ENCODE measurements at regions not wholly inside any gene's neighbourhood (a gene's known extent, or its start where the extent isn't known, plus 50 kb on each side); places are given as distances from the start of the nearest gene placed in this dataset.

GRCh38 chr2:144950899-144951560, 431.1 kb upstream of the ZEB2 start:
- ChIA-PET POLR2A (no interaction called here), CTCF (interaction anchor here (0.6 kb wide), 1 partner anchor 983 kb away, joined by 3 read pairs; no protein-coding TSS in a partner anchor)
- no TSS peak for BruUV-seq (replicated peaks)
- no peaks in the 10 kb centered on the region for H3K9me3 ChIP-seq (ENCODE audit: control insufficient read depth, insufficient read depth, low read depth, low read length)
- intact Hi-C loops (cut with micrococcal nuclease; ENCODE audit: unreplicated experiment) (no loop called here), in situ Hi-C loops (cut with HindIII; ENCODE audit: low pct_unique_long_range_greater_than_20kb, low sequenced_read_pairs) (no loop called here)
- no peak overlapping the region for H3K27ac ChIP-seq (ENCODE audit: low read length)
- DNase-seq (ENCODE audit: low read depth, low spot score) (no peak), ATAC-seq (no peak)
- H3K4me1 ChIP-seq (ENCODE audit: control insufficient read depth, insufficient read depth, low read length), result no peaks in the 10 kb centered on the region
- no peaks in the 10 kb centered on the region for H3K27me3 ChIP-seq (ENCODE audit: control insufficient read depth, insufficient read depth, low read length)
- no peak overlapping the region for H3K4me3 ChIP-seq (ENCODE audit: low read depth in 2 of 2, low read length in 2 of 2)
- TF ChIP-seq REST (IDR thresholded peaks at IDR 0.05; ENCODE audit: insufficient read depth in 1 of 2, low read depth in 2 of 2, low read length in 1 of 2) (no peak), SIN3A (IDR thresholded peaks at IDR 0.05; ENCODE audit: borderline replicate concordance, insufficient read depth, low read depth, low read length) (no peak), POLR2AphosphoS5 (IDR thresholded peaks at IDR 0.05; ENCODE audit: low read depth, low read length) (no peak), TCF7L2 (IDR thresholded peaks at IDR 0.05; ENCODE audit: low read depth, low read length) (no peak)
- TF ChIP-seq, protein P1, sequence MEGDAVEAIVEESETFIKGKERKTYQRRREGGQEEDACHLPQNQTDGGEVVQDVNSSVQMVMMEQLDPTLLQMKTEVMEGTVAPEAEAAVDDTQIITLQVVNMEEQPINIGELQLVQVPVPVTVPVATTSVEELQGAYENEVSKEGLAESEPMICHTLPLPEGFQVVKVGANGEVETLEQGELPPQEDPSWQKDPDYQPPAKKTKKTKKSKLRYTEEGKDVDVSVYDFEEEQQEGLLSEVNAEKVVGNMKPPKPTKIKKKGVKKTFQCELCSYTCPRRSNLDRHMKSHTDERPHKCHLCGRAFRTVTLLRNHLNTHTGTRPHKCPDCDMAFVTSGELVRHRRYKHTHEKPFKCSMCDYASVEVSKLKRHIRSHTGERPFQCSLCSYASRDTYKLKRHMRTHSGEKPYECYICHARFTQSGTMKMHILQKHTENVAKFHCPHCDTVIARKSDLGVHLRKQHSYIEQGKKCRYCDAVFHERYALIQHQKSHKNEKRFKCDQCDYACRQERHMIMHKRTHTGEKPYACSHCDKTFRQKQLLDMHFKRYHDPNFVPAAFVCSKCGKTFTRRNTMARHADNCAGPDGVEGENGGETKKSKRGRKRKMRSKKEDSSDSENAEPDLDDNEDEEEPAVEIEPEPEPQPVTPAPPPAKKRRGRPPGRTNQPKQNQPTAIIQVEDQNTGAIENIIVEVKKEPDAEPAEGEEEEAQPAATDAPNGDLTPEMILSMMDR (IDR thresholded peaks at IDR 0.05), result no peak
- no peaks in the 10 kb centered on the region for H3K36me3 ChIP-seq (ENCODE audit: control insufficient read depth, insufficient read depth, low read length)

DNA sequence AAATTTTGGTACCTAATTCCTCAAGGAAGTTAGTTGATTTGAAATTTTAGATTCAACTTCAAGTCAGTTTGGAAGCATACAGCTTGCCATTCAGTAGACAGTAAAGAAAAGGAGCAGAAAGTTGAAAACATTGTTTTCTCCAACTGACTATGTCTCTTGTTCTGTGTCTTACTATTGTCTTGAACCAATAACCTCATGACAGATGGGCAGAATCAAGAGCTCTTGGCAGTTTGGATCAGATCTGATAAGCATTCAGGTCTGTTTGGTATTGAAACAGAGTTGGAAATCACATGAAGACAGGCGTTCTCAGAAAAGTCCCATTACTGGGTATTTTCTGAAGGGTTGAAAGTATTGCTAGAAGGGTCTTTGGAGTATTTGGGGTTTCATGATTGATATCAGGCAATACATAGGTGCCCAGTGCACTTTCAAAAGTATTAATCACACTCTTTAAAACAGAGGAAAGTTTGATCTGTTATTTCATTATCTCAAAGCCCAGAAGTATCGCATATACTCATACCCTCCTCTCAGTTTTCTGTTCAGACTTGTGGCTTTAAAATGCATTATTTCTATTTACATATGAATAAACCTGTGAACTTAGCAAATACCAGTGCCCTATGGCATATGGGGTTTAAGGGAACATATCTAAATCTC, 428.4 kb upstream of the ZEB2 start:
- CTCF ChIA-PET, result no interaction called here
- intact Hi-C loops (cut with micrococcal nuclease; ENCODE audit: unreplicated experiment), result no loop called here
- DNase-seq (ENCODE audit: low read depth, low spot score) (no peak), ATAC-seq (no peak)
- no peaks in the 10 kb centered on the region for H3K36me3 ChIP-seq (ENCODE audit: control insufficient read depth, insufficient read depth, low read length)
- POLR2A ChIA-PET, result no interaction called here
- no peaks in the 10 kb centered on the region for H3K4me1 ChIP-seq (ENCODE audit: control insufficient read depth, insufficient read depth, low read length)
- no peak overlapping the region for H3K27ac ChIP-seq (ENCODE audit: low read length)
- H3K9me3 ChIP-seq (ENCODE audit: control insufficient read depth, insufficient read depth, low read depth, low read length), result no peaks in the 10 kb centered on the region
- no TSS peak for BruUV-seq (replicated peaks)
- H3K4me3 ChIP-seq (ENCODE audit: low read depth in 2 of 2, low read length in 2 of 2), result no peak overlapping the region
- in situ Hi-C loops (cut with HindIII; ENCODE audit: low pct_unique_long_range_greater_than_20kb, low sequenced_read_pairs), result no loop called here
- TF ChIP-seq REST (IDR thresholded peaks at IDR 0.05; ENCODE audit: insufficient read depth in 1 of 2, low read depth in 2 of 2, low read length in 1 of 2), result no peak
- TF ChIP-seq, protein P1 (IDR thresholded peaks at IDR 0.05), result no peak
- no peak for TF ChIP-seq POLR2AphosphoS5 (IDR thresholded peaks at IDR 0.05; ENCODE audit: low read depth, low read length)
- TF ChIP-seq SIN3A (IDR thresholded peaks at IDR 0.05; ENCODE audit: borderline replicate concordance, insufficient read depth, low read depth, low read length), result no peak
- TF ChIP-seq TCF7L2 (IDR thresholded peaks at IDR 0.05; ENCODE audit: low read depth, low read length), result no peak
- no peaks in the 10 kb centered on the region for H3K27me3 ChIP-seq (ENCODE audit: control insufficient read depth, insufficient read depth, low read length)
